RWPE2 (cell line): ENCODE measurements at regions not wholly inside any gene's neighbourhood (a gene's known extent, or its start where the extent isn't known, plus 50 kb on each side); places are given as distances from the start of the nearest gene placed in this dataset.

Experiments used
- ATAC-seq: fragments of 200-7000 bp; cut with Tn5 transposase; 3 replicates; pipeline ENCODE4 v1.9.1; 2021; ENCODE audit warnings: low read depth
- DNase-seq: peaks from one replicate; pipeline ENCODE4 v3.0.0-alpha.2; 2020; ENCODE audit warnings: low spot score
- H3K27ac ChIP-seq: fragments of 450-650 bp; 2 replicates; pipeline ENCODE4 v1.5.1; 2017; ENCODE audit warnings: mild to moderate bottlenecking; ENCODE audit not compliant: poor library complexity, severe bottlenecking
- H3K27me3 ChIP-seq: fragments of 250-450 bp; sonication (Bioruptor Pico); 2 replicates; pipeline ENCODE4 v1.5.1; 2021; ENCODE audit warnings: mild to moderate bottlenecking, moderate library complexity; ENCODE audit not compliant: insufficient read depth, poor library complexity, severe bottlenecking
- H3K36me3 ChIP-seq: fragments of 250-450 bp; sonication (Bioruptor Pico); 2 replicates; pipeline ENCODE4 v1.5.1; 2020; ENCODE audit warnings: low read depth, mild to moderate bottlenecking, moderate library complexity
- H3K4me1 ChIP-seq: fragments of 250-450 bp; sonication (Bioruptor Pico); 2 replicates; pipeline ENCODE4 v1.5.1; 2021; ENCODE audit warnings: mild to moderate bottlenecking, moderate library complexity; ENCODE audit not compliant: insufficient read depth, poor library complexity, severe bottlenecking
- H3K4me3 ChIP-seq: fragments of 250-450 bp; sonication (Bioruptor Pico); 2 replicates; pipeline ENCODE4 v1.5.1; 2021; ENCODE audit warnings: mild to moderate bottlenecking, moderate library complexity; ENCODE audit not compliant: severe bottlenecking
- H3K9me3 ChIP-seq: fragments of 250-450 bp; sonication (Bioruptor Pico); 2 replicates; pipeline ENCODE4 v1.5.1; 2021; ENCODE audit warnings: mild to moderate bottlenecking, moderate library complexity; ENCODE audit not compliant: severe bottlenecking
- TF ChIP-seq, protein P1 (sequence below): fragments of 450-650 bp; IDR thresholded peaks from one replicate; pipeline ENCODE4 v1.5.1; 2017; ENCODE audit warnings: mild to moderate bottlenecking, moderate library complexity; ENCODE audit not compliant: poor library complexity, severe bottlenecking

GRCh38 chr10:6338361-6338760, 135.6 kb downstream of the PFKFB3 start:
- H3K9me3 ChIP-seq: no peaks in the 10 kb centered on the region
- no peaks in the 10 kb centered on the region for H3K27me3 ChIP-seq
- H3K27ac ChIP-seq: no peak overlapping the region
- TF ChIP-seq, protein P1, sequence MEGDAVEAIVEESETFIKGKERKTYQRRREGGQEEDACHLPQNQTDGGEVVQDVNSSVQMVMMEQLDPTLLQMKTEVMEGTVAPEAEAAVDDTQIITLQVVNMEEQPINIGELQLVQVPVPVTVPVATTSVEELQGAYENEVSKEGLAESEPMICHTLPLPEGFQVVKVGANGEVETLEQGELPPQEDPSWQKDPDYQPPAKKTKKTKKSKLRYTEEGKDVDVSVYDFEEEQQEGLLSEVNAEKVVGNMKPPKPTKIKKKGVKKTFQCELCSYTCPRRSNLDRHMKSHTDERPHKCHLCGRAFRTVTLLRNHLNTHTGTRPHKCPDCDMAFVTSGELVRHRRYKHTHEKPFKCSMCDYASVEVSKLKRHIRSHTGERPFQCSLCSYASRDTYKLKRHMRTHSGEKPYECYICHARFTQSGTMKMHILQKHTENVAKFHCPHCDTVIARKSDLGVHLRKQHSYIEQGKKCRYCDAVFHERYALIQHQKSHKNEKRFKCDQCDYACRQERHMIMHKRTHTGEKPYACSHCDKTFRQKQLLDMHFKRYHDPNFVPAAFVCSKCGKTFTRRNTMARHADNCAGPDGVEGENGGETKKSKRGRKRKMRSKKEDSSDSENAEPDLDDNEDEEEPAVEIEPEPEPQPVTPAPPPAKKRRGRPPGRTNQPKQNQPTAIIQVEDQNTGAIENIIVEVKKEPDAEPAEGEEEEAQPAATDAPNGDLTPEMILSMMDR: no peak
- ATAC-seq: no peak
- DNase-seq: no peak
- H3K4me3 ChIP-seq: no peak overlapping the region
- no peaks in the 10 kb centered on the region for H3K36me3 ChIP-seq
- H3K4me1 ChIP-seq: no peaks in the 10 kb centered on the region

DNA sequence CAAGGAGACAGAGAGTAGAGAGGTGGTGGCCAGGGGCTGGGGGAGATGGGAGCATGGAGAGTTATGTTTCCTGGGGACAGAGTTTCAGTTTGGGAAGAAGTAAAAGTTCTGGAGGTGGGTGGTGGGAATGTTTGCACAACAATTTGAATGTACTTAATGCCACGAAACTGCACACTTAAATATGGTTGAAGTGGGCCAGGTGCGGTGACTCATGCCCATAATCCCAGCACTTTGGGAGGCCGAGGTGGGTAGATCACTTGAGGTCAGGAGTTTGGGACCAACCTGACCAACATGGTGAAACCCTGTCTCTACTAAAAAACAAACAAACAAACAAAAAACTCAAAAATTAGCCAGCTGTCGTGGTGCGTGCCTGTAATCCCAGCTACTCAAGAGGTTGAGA, 137.2 kb downstream of the PFKFB3 start:
- TF ChIP-seq, protein P1: no peak
- Histone ChIP-seq H3K4me1 (no peaks in the 10 kb centered on the region), H3K4me3 (no peak overlapping the region), H3K36me3 (no peaks in the 10 kb centered on the region), H3K9me3 (no peaks in the 10 kb centered on the region), H3K27ac (no peak overlapping the region), H3K27me3 (no peaks in the 10 kb centered on the region)
- ATAC-seq (no peak), DNase-seq (no peak)

DNA sequence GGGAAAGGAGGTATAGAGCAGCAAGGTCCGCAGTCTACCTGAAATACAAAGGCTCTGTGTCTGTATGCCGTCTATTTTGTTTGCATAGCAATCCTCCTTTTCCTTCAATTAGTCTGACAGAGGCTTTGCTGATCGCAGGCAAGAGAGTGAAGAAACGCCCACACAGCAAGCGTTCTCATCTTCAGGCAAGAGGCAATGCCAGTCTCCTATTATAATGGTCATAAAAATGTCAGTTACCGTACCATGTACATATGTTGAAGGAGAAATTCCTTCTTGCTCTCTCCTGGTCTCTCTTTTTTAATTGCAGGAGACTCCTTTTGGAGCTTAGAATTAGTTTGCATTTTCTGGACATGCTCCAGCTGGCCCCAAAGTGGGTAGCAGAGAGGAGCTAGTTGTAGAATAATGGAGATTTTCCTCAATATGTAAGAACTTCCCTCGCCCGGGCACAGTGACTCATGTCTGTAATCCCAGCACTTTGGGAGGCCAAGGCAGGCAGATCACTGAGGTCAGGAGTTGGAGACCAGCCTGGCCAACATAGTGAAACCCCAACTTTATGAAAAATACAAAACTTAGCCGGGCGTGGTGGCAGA, 139.5 kb downstream of the PFKFB3 start:
- Histone ChIP-seq H3K36me3 (no peaks in the 10 kb centered on the region), H3K27me3 (no peaks in the 10 kb centered on the region), H3K9me3 (no peaks in the 10 kb centered on the region), H3K27ac (no peak overlapping the region), H3K4me3 (no peak overlapping the region), H3K4me1 (no peaks in the 10 kb centered on the region)
- DNase-seq: no peak
- ATAC-seq: no peak
- TF ChIP-seq, protein P1: no peak

GRCh38 chr10:6343305-6344010, 140.7 kb downstream of the PFKFB3 start:
- H3K36me3 ChIP-seq: no peaks in the 10 kb centered on the region
- H3K27ac ChIP-seq: no peak overlapping the region
- TF ChIP-seq, protein P1: no peak
- no peaks in the 10 kb centered on the region for H3K9me3 ChIP-seq
- H3K27me3 ChIP-seq: no peaks in the 10 kb centered on the region
- DNase-seq (no peak), ATAC-seq (no peak)
- no peak overlapping the region for H3K4me3 ChIP-seq
- H3K4me1 ChIP-seq: no peaks in the 10 kb centered on the region

- H3K36me3 ChIP-seq: no peaks in the 10 kb centered on the region
- no peaks in the 10 kb centered on the region for H3K9me3 ChIP-seq
- no peaks in the 10 kb centered on the region for H3K4me1 ChIP-seq
- H3K4me3 ChIP-seq: no peak overlapping the region
- ATAC-seq: no peak
- TF ChIP-seq, protein P1: no peak
- H3K27ac ChIP-seq: no peak overlapping the region
- no peak for DNase-seq
- H3K27me3 ChIP-seq: no peaks in the 10 kb centered on the region
These were observed 142.7 kb downstream of the PFKFB3 start for GRCh38 chr10:6345404-6345803.
